DND-41 (cell line): ENCODE measurements at regions not wholly inside any gene's neighbourhood (a gene's known extent, or its start where the extent isn't known, plus 50 kb on each side); places are given as distances from the start of the nearest gene placed in this dataset.

ENCODE experiments used
- EZH2 ChIP-seq: IDR thresholded peaks from 3 replicates; pipeline ENCODE4 v1.6.1; 2012; ENCODE audit warnings: borderline replicate concordance, low read depth, mild to moderate bottlenecking, moderate library complexity, low read length, inconsistent platforms; ENCODE audit not compliant: severe bottlenecking
- TF ChIP-seq, protein P1 (sequence below): IDR thresholded peaks from 2 replicates; pipeline ENCODE4 v1.5.1; 2012; ENCODE audit warnings: borderline replicate concordance, low read length, moderate library complexity, mild to moderate bottlenecking; ENCODE audit not compliant: poor library complexity, severe bottlenecking; ENCODE audit errors: extremely low read depth

GRCh38 chrX:8090482-8090881 is 80.6 kb downstream of the VCX2 start:
- TF ChIP-seq, protein P1, sequence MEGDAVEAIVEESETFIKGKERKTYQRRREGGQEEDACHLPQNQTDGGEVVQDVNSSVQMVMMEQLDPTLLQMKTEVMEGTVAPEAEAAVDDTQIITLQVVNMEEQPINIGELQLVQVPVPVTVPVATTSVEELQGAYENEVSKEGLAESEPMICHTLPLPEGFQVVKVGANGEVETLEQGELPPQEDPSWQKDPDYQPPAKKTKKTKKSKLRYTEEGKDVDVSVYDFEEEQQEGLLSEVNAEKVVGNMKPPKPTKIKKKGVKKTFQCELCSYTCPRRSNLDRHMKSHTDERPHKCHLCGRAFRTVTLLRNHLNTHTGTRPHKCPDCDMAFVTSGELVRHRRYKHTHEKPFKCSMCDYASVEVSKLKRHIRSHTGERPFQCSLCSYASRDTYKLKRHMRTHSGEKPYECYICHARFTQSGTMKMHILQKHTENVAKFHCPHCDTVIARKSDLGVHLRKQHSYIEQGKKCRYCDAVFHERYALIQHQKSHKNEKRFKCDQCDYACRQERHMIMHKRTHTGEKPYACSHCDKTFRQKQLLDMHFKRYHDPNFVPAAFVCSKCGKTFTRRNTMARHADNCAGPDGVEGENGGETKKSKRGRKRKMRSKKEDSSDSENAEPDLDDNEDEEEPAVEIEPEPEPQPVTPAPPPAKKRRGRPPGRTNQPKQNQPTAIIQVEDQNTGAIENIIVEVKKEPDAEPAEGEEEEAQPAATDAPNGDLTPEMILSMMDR, result no peak
- TF ChIP-seq EZH2, result no peak
